ENCODE measurements at regions not wholly inside any gene's neighbourhood (a gene's known extent, or its start where the extent isn't known, plus 50 kb on each side); places are given as distances from the start of the nearest gene placed in this dataset.

DNA sequence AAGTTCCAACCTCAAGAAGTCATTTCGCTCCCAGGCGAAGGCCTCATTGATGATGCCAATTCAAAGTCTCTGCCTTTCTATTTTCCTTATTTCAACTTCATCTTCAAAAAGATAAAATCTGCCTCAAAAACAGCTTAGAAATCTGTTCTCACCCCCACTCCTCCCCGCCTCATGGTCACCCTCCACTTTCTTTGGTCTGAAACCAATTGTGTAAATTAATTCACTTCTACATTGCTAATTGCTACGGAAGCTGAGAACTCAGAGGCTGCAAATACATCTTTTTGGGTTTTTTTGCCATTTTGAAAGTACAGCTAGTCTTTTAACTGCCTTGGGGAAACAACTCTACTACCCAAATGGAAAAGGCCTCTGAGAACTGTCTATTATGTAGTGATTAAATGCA, 350.0 kb upstream of the SLC24A2 start:
- TF ChIP-seq, protein P1, sequence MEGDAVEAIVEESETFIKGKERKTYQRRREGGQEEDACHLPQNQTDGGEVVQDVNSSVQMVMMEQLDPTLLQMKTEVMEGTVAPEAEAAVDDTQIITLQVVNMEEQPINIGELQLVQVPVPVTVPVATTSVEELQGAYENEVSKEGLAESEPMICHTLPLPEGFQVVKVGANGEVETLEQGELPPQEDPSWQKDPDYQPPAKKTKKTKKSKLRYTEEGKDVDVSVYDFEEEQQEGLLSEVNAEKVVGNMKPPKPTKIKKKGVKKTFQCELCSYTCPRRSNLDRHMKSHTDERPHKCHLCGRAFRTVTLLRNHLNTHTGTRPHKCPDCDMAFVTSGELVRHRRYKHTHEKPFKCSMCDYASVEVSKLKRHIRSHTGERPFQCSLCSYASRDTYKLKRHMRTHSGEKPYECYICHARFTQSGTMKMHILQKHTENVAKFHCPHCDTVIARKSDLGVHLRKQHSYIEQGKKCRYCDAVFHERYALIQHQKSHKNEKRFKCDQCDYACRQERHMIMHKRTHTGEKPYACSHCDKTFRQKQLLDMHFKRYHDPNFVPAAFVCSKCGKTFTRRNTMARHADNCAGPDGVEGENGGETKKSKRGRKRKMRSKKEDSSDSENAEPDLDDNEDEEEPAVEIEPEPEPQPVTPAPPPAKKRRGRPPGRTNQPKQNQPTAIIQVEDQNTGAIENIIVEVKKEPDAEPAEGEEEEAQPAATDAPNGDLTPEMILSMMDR (IDR thresholded peaks at IDR 0.05): no peak
- Histone ChIP-seq H3K4me3 (ENCODE audit: low read length) (no peak overlapping the region), H3K27ac (ENCODE audit: low read depth in 1 of 2, low read length in 2 of 2) (no peak overlapping the region), H3K4me1 (ENCODE audit: insufficient read depth, low read length) (no peaks in the 10 kb centered on the region), H3K9me3 (ENCODE audit: control insufficient read depth in 1 of 2, insufficient read depth in 1 of 2, low read length in 2 of 2) (no peaks in the 10 kb centered on the region), H3K27me3 (ENCODE audit: control insufficient read depth in 1 of 2, insufficient read depth in 2 of 2, low read length in 2 of 2) (no peaks in the 10 kb centered on the region), H3K36me3 (ENCODE audit: insufficient read depth, low read length) (no peaks in the 10 kb centered on the region)
- ChIA-PET POLR2A (no interaction called here), CTCF (interaction anchor here (0.5 kb wide), 1 partner anchor 672 kb away, joined by 3 read pairs; no protein-coding TSS in a partner anchor)
- H3K4me3 Mint-ChIP-seq: no peak overlapping the region
- DNase-seq (no peak), ATAC-seq (ENCODE audit: poor library complexity) (no peak)
- H3K36me3 Mint-ChIP-seq (ENCODE audit: low read depth): no peaks in the 10 kb centered on the region
- intact Hi-C loops (cut with DNase I, micrococcal nuclease): no loop called here
- peaks cover 1% of the 10 kb centered on the region for H3K27me3 Mint-ChIP-seq
- no peak overlapping the region for H3K27ac Mint-ChIP-seq
- no peaks in the 10 kb centered on the region for H3K9me3 Mint-ChIP-seq
- H3K4me1 Mint-ChIP-seq (ENCODE audit: low read depth): peaks cover 1% of the 10 kb centered on the region

DNA sequence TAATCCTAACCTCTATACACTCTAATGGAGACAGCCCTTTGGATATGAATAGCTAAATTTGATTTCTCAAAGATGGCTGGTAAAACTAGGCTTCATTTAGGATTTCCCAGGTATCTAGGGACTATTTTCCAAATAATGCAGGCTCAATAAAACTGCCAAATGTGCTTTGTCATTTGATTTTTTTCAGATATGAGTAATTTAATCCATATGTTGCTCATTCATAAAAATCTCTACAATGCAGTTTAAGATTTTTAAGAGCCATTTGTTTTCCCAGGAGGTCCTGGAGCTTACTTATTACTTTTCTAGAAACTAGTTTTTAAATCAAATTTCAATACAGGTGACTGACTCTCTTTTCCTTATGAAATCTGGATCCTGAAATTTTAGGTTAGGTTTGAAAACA, 349.3 kb upstream of the SLC24A2 start:
- no peaks in the 10 kb centered on the region for H3K36me3 Mint-ChIP-seq (ENCODE audit: low read depth)
- H3K27me3 ChIP-seq (ENCODE audit: control insufficient read depth in 1 of 2, insufficient read depth in 2 of 2, low read length in 2 of 2): no peaks in the 10 kb centered on the region
- ATAC-seq (ENCODE audit: poor library complexity): no peak
- no peaks in the 10 kb centered on the region for H3K9me3 ChIP-seq (ENCODE audit: control insufficient read depth in 1 of 2, insufficient read depth in 1 of 2, low read length in 2 of 2)
- H3K4me3 ChIP-seq (ENCODE audit: low read length): no peak overlapping the region
- DNase-seq: no peak
- CTCF ChIA-PET: no interaction called here
- no peaks in the 10 kb centered on the region for H3K9me3 Mint-ChIP-seq
- H3K36me3 ChIP-seq (ENCODE audit: insufficient read depth, low read length): no peaks in the 10 kb centered on the region
- TF ChIP-seq, protein P1 (IDR thresholded peaks at IDR 0.05): no peak
- H3K27ac ChIP-seq (ENCODE audit: low read depth in 1 of 2, low read length in 2 of 2): no peak overlapping the region
- H3K27me3 Mint-ChIP-seq: no peaks in the 10 kb centered on the region
- POLR2A ChIA-PET: no interaction called here
- H3K4me1 Mint-ChIP-seq (ENCODE audit: low read depth): no peaks in the 10 kb centered on the region
- no peak overlapping the region for H3K27ac Mint-ChIP-seq
- no peaks in the 10 kb centered on the region for H3K4me1 ChIP-seq (ENCODE audit: insufficient read depth, low read length)
- no peak overlapping the region for H3K4me3 Mint-ChIP-seq
- intact Hi-C loops (cut with DNase I, micrococcal nuclease): no loop called here

DNA sequence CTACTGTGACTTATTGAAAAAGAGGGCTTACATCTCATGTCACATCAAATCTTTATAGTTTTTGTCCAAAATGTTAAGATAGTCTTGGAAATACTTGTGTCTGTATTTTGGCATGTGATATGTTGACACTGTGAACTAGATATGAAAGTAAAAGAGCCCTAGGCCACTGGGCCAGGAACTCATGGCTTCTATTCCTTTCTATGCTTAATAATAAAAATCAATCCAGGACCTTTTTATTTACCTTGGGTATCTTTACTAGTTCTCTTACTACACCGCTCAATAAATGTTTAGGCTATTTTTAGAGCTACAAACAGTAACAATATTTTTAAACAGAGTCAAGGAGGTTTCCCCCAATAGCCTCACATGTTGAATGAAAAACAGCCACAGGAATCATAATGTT, 348.6 kb upstream of the SLC24A2 start:
- Mint-ChIP-seq H3K4me1 (ENCODE audit: low read depth) (no peaks in the 10 kb centered on the region), H3K4me3 (no peak overlapping the region), H3K9me3 (no peaks in the 10 kb centered on the region), H3K36me3 (ENCODE audit: low read depth) (no peaks in the 10 kb centered on the region), H3K27ac (no peak overlapping the region), H3K27me3 (no peaks in the 10 kb centered on the region)
- Histone ChIP-seq H3K4me1 (ENCODE audit: insufficient read depth, low read length) (no peaks in the 10 kb centered on the region), H3K9me3 (ENCODE audit: control insufficient read depth in 1 of 2, insufficient read depth in 1 of 2, low read length in 2 of 2) (no peaks in the 10 kb centered on the region), H3K36me3 (ENCODE audit: insufficient read depth, low read length) (no peaks in the 10 kb centered on the region), H3K27me3 (ENCODE audit: control insufficient read depth in 1 of 2, insufficient read depth in 2 of 2, low read length in 2 of 2) (no peaks in the 10 kb centered on the region), H3K4me3 (ENCODE audit: low read length) (no peak overlapping the region), H3K27ac (ENCODE audit: low read depth in 1 of 2, low read length in 2 of 2) (no peak overlapping the region)
- no peak for DNase-seq
- intact Hi-C loops (cut with DNase I, micrococcal nuclease): no loop called here
- POLR2A ChIA-PET: no interaction called here
- no peak for ATAC-seq (ENCODE audit: poor library complexity)
- TF ChIP-seq, protein P1 (IDR thresholded peaks at IDR 0.05): no peak
- CTCF ChIA-PET: no interaction called here
